Karpas-422 (cell line): ENCODE measurements at regions not wholly inside any gene's neighbourhood (a gene's known extent, or its start where the extent isn't known, plus 50 kb on each side); places are given as distances from the start of the nearest gene placed in this dataset.
"Not testable (repeated sequence)": the region's sequence is repeated elsewhere in the genome, so short reads cannot be mapped to it uniquely, and the experiment has no call there.

Experiments used
- DNase-seq: peaks from one replicate; pipeline ENCODE4 v3.0.0-alpha.2; 2015
- H2AFZ ChIP-seq: fragments of 200-600 bp; sonication (generic); 2 replicates; pipeline ENCODE4 v1.6.1; 2014; ENCODE audit warnings: antibody characterized with exemption, low read length, mixed read lengths
- H3K27ac ChIP-seq: fragments of 200-600 bp; sonication (generic); 2 replicates; pipeline ENCODE4 v1.5.1; 2014; ENCODE audit warnings: mild to moderate bottlenecking, low read length, moderate library complexity
- H3K27me3 ChIP-seq: fragments of 200-600 bp; sonication (generic); 2 replicates; pipeline ENCODE4 v1.6.1; 2014; ENCODE audit warnings: low read length, mixed read lengths
- H3K36me3 ChIP-seq: fragments of 200-600 bp; sonication (generic); 2 replicates; pipeline ENCODE4 v1.6.1; 2014; ENCODE audit warnings: low read length, mixed read lengths; ENCODE audit not compliant: insufficient read depth
- H3K4me1 ChIP-seq: fragments of 200-600 bp; sonication (generic); 2 replicates; pipeline ENCODE4 v1.6.1; 2014; ENCODE audit warnings: mild to moderate bottlenecking, low read length, mixed read lengths
- H3K4me2 ChIP-seq: fragments of 200-600 bp; sonication (generic); 2 replicates; pipeline ENCODE4 v1.6.1; 2014; ENCODE audit warnings: low read length, low read depth, mild to moderate bottlenecking; ENCODE audit not compliant: poor library complexity, severe bottlenecking
- H3K4me3 ChIP-seq: fragments of 200-600 bp; sonication (generic); 2 replicates; pipeline ENCODE4 v1.5.1; 2014; ENCODE audit warnings: mild to moderate bottlenecking, antibody characterized with exemption, low read length, mixed read lengths
- H3K79me2 ChIP-seq: fragments of 200-600 bp; sonication (generic); 2 replicates; pipeline ENCODE4 v1.6.1; 2014; ENCODE audit warnings: mild to moderate bottlenecking, low read length, mixed read lengths
- H3K9ac ChIP-seq: fragments of 200-600 bp; sonication (generic); 2 replicates; pipeline ENCODE4 v1.6.0; 2014; ENCODE audit warnings: low read length
- H3K9me2 ChIP-seq: fragments of 200-600 bp; sonication (generic), shearing (Covaris generic); replicated peaks from 2 replicates; pipeline ENCODE4 v1.6.0; 2014; ENCODE audit warnings: mild to moderate bottlenecking, low read length, moderate library complexity; ENCODE audit not compliant: insufficient read depth
- H3K9me3 ChIP-seq: fragments of 300-700, 200-600 bp; sonication (generic); 2 replicates; pipeline ENCODE4 v1.6.1; 2014; ENCODE audit warnings: low read length, mixed read lengths
- H4K20me1 ChIP-seq: fragments of 200-600 bp; sonication (generic); 2 replicates; pipeline ENCODE4 v1.6.1; 2014; ENCODE audit warnings: mild to moderate bottlenecking, antibody characterized with exemption, low read length, low read depth; ENCODE audit not compliant: insufficient read depth

- H2AFZ ChIP-seq: no peak overlapping the region
Observed at GRCh38 chr4:117135634-117136354, 50.4 kb upstream of the TRAM1L1 start.

GRCh38 chr4:117137145-117137544 is 51.8 kb upstream of the TRAM1L1 start:
- Histone ChIP-seq H3K27me3 (no peaks in the 10 kb centered on the region), H3K9me3 (peaks cover 19% of the 10 kb centered on the region), H4K20me1 (no peaks in the 10 kb centered on the region), H3K36me3 (no peaks in the 10 kb centered on the region), H3K79me2 (no peaks in the 10 kb centered on the region), H3K4me3 (no peak overlapping the region), H3K9ac (no peak overlapping the region), H3K27ac (no peak overlapping the region), H3K9me2 (no peaks in the 10 kb centered on the region), H3K4me2 (no peak overlapping the region), H3K4me1 (no peaks in the 10 kb centered on the region), H2AFZ (no peak overlapping the region)
- DNase-seq: no peak

More at GRCh38 chr4:117135634-117136354, 50.4 kb upstream of the TRAM1L1 start:
- H3K9ac ChIP-seq: no peak overlapping the region
- no peak for DNase-seq
- no peak overlapping the region for H3K27ac ChIP-seq
- no peaks in the 10 kb centered on the region for H3K9me2 ChIP-seq
- H3K27me3 ChIP-seq: no peaks in the 10 kb centered on the region
- H3K36me3 ChIP-seq: no peaks in the 10 kb centered on the region
- H4K20me1 ChIP-seq: no peaks in the 10 kb centered on the region
- no peak overlapping the region for H3K4me2 ChIP-seq
- no peaks in the 10 kb centered on the region for H3K79me2 ChIP-seq
- H3K9me3 ChIP-seq: peaks cover 10% of the 10 kb centered on the region
- H3K4me3 ChIP-seq: no peak overlapping the region
- no peaks in the 10 kb centered on the region for H3K4me1 ChIP-seq

GRCh38 chr4:117138732-117139131 is 53.4 kb upstream of the TRAM1L1 start:
- not testable (repeated sequence) for H3K36me3 ChIP-seq, H2AFZ ChIP-seq, H3K4me3 ChIP-seq, H3K4me2 ChIP-seq, H4K20me1 ChIP-seq, H3K4me1 ChIP-seq, H3K9me2 ChIP-seq, DNase-seq, H3K27ac ChIP-seq, H3K9ac ChIP-seq, H3K27me3 ChIP-seq, H3K79me2 ChIP-seq
- H3K9me3 ChIP-seq: peaks cover 19% of the 10 kb centered on the region

GRCh38 chr4:117154251-117154650 is 68.9 kb upstream of the TRAM1L1 start:
- no peaks in the 10 kb centered on the region for H3K4me1 ChIP-seq
- no peak overlapping the region for H3K9ac ChIP-seq
- no peak overlapping the region for H3K27ac ChIP-seq
- H3K4me2 ChIP-seq: no peak overlapping the region
- H3K9me2 ChIP-seq: no peaks in the 10 kb centered on the region
- no peaks in the 10 kb centered on the region for H3K79me2 ChIP-seq
- no peak for DNase-seq
- H3K36me3 ChIP-seq: no peaks in the 10 kb centered on the region
- H3K4me3 ChIP-seq: no peak overlapping the region
- no peaks in the 10 kb centered on the region for H3K27me3 ChIP-seq
- H4K20me1 ChIP-seq: no peaks in the 10 kb centered on the region
- peaks cover 33% of the 10 kb centered on the region for H3K9me3 ChIP-seq
- H2AFZ ChIP-seq: no peak overlapping the region

- H3K9ac ChIP-seq: no peak overlapping the region
- DNase-seq: no peak
- H3K9me3 ChIP-seq: peaks cover 25% of the 10 kb centered on the region
- no peaks in the 10 kb centered on the region for H4K20me1 ChIP-seq
- no peak overlapping the region for H3K4me3 ChIP-seq
- H3K27me3 ChIP-seq: no peaks in the 10 kb centered on the region
- no peaks in the 10 kb centered on the region for H3K79me2 ChIP-seq
- no peaks in the 10 kb centered on the region for H3K9me2 ChIP-seq
- no peaks in the 10 kb centered on the region for H3K36me3 ChIP-seq
- H3K4me2 ChIP-seq: no peak overlapping the region
- H2AFZ ChIP-seq: no peak overlapping the region
- H3K27ac ChIP-seq: no peak overlapping the region
- H3K4me1 ChIP-seq: no peaks in the 10 kb centered on the region
Observed at GRCh38 chr4:117156806-117157205, 71.4 kb upstream of the TRAM1L1 start.

- DNase-seq: no peak
- H3K9me3 ChIP-seq: peaks cover 25% of the 10 kb centered on the region
Observed at GRCh38 chr4:117157360-117157759, 72.0 kb upstream of the TRAM1L1 start.

GRCh38 chr4:117162976-117163375 is 77.6 kb upstream of the TRAM1L1 start:
- Histone ChIP-seq H3K4me3 (no peak overlapping the region), H3K4me1 (no peaks in the 10 kb centered on the region), H3K27me3 (no peaks in the 10 kb centered on the region), H3K4me2 (no peak overlapping the region), H3K9me2 (no peaks in the 10 kb centered on the region), H3K9ac (no peak overlapping the region), H3K27ac (no peak overlapping the region), H3K9me3 (peaks cover 9% of the 10 kb centered on the region), H3K79me2 (no peaks in the 10 kb centered on the region), H4K20me1 (no peaks in the 10 kb centered on the region), H3K36me3 (no peaks in the 10 kb centered on the region), H2AFZ (no peak overlapping the region)
- no peak for DNase-seq

More at GRCh38 chr4:117157360-117157759, 72.0 kb upstream of the TRAM1L1 start:
- H3K9me2 ChIP-seq: no peaks in the 10 kb centered on the region
- no peak overlapping the region for H3K4me3 ChIP-seq
- no peaks in the 10 kb centered on the region for H3K79me2 ChIP-seq
- H3K27ac ChIP-seq: no peak overlapping the region
- no peaks in the 10 kb centered on the region for H3K27me3 ChIP-seq
- no peaks in the 10 kb centered on the region for H3K36me3 ChIP-seq
- H3K4me1 ChIP-seq: no peaks in the 10 kb centered on the region
- no peak overlapping the region for H3K9ac ChIP-seq
- H4K20me1 ChIP-seq: no peaks in the 10 kb centered on the region
- H2AFZ ChIP-seq: no peak overlapping the region
- H3K4me2 ChIP-seq: no peak overlapping the region

GRCh38 chr4:117164338-117164737 is 79.0 kb upstream of the TRAM1L1 start:
- H2AFZ ChIP-seq: no peak overlapping the region
- H3K9ac ChIP-seq: no peak overlapping the region
- H3K4me3 ChIP-seq: no peak overlapping the region
- H3K4me1 ChIP-seq: no peaks in the 10 kb centered on the region
- peaks cover 9% of the 10 kb centered on the region for H3K9me3 ChIP-seq
- no peak for DNase-seq
- H4K20me1 ChIP-seq: no peaks in the 10 kb centered on the region
- H3K4me2 ChIP-seq: no peak overlapping the region
- H3K79me2 ChIP-seq: no peaks in the 10 kb centered on the region
- no peaks in the 10 kb centered on the region for H3K27me3 ChIP-seq
- no peaks in the 10 kb centered on the region for H3K9me2 ChIP-seq
- H3K27ac ChIP-seq: no peak overlapping the region
- H3K36me3 ChIP-seq: no peaks in the 10 kb centered on the region
